ENCODE measurements at regions not wholly inside any gene's neighbourhood (a gene's known extent, or its start where the extent isn't known, plus 50 kb on each side); places are given as distances from the start of the nearest gene placed in this dataset.

DNA sequence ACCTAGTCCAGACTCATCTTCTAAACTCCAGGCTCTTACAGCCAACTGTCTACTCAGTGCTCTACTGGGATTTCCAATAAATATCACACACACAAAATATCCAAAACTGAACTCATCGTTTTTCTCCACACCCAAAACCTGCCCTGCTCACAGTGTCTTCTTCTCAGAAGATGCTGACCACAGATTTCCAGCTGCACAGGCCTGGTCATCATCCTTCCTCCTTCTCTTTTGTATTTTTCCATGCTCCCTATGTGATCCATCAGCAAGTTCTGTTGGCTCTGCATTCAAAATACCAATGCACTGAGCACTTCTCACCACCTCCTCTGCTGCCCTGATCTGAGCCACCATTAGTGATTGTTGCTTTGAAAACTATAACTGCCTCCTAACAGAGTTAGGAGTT, 159.5 kb upstream of the KAZN start:
- in situ Hi-C loops (cut with MboI; ENCODE audit: low pct_unique_long_range_greater_than_20kb, low sequenced_read_pairs, unreplicated experiment), result no loop called here
- DNase-seq (ENCODE audit: low spot score), result no peak
- no peak for TF ChIP-seq CTCF (IDR thresholded peaks at IDR 0.05; ENCODE audit: extremely low read depth, insufficient read depth, missing control alignments)

DNA sequence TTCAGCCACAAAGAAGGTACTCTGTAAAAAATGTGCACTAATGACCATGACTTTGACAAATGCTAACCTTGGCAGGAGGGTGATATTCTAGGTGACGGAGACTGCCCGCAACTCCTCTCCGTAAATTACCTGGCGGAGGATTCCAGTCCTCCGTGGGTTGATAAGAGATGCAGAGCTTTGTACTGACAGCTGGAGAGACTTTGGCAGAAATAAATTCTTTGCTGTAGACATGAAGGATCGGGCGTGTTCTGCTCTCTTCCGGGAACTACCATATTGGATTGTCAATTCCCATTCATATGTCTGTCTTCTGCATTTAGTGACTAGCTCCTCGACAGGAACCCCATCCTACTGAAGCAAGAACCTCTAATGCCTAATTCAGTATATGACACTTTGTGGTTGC, 158.3 kb upstream of the KAZN start:
- no peak for DNase-seq (ENCODE audit: low spot score)
- TF ChIP-seq CTCF (IDR thresholded peaks at IDR 0.05; ENCODE audit: extremely low read depth, insufficient read depth, missing control alignments), result no peak
- in situ Hi-C loops (cut with MboI; ENCODE audit: low pct_unique_long_range_greater_than_20kb, low sequenced_read_pairs, unreplicated experiment), result no loop called here

DNA sequence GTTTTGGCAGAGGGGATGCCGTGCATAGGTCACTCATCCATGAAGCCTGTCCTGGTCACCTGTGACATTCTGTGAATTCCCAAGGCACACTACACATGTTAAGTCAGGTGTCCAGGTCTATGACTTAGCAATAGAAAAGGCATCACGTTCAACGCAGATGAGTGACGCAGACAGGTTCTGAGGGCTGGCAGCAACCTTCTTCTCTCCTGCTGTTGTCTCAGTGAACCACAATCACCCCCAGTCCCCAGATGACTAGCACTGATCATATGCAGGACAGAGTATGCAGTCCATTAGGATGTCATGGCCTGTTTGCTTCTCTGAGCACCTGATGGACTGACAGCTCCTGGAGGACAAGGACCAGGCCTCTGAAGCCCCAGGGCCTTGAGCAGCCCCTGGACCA, 157.8 kb upstream of the KAZN start:
- TF ChIP-seq CTCF (IDR thresholded peaks at IDR 0.05; ENCODE audit: extremely low read depth, insufficient read depth, missing control alignments), result no peak
- no peak for DNase-seq (ENCODE audit: low spot score)
- in situ Hi-C loops (cut with MboI; ENCODE audit: low pct_unique_long_range_greater_than_20kb, low sequenced_read_pairs, unreplicated experiment), result no loop called here

- TF ChIP-seq CTCF (IDR thresholded peaks at IDR 0.05; ENCODE audit: extremely low read depth, insufficient read depth, missing control alignments), result no peak
- no peak for DNase-seq (ENCODE audit: low spot score)
- in situ Hi-C loops (cut with MboI; ENCODE audit: low pct_unique_long_range_greater_than_20kb, low sequenced_read_pairs, unreplicated experiment), result no loop called here
These were observed 157.2 kb upstream of the KAZN start for GRCh38 chr1:14441302-14441741.

DNA sequence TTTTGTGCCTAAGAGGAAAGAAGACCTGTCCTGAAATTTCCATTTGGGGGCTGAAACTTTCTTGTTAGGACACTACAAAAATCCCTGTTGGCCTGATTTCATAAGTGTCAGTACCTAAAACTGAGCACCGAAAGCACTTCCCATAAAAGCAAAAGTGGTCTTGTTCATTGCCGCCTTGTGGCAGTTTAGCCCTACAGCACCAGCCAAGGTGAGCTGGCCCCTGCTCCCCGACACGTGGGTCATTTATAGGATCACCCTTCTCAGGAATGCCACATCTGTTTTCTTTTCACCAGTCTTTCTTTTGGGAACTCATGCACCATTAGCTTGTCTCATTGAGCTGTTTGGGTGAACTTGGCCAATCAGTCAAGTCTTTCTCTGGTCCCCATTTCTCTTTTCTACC, 155.8 kb upstream of the KAZN start:
- in situ Hi-C loops (cut with MboI; ENCODE audit: low pct_unique_long_range_greater_than_20kb, low sequenced_read_pairs, unreplicated experiment), result no loop called here
- no peak for TF ChIP-seq CTCF (IDR thresholded peaks at IDR 0.05; ENCODE audit: extremely low read depth, insufficient read depth, missing control alignments)
- no peak for DNase-seq (ENCODE audit: low spot score)

GRCh38 chr1:14443164-14443787, 155.2 kb upstream of the KAZN start:
- no peak for TF ChIP-seq CTCF (IDR thresholded peaks at IDR 0.05; ENCODE audit: extremely low read depth, insufficient read depth, missing control alignments)
- in situ Hi-C loops (cut with MboI; ENCODE audit: low pct_unique_long_range_greater_than_20kb, low sequenced_read_pairs, unreplicated experiment), result no loop called here
- no peak for DNase-seq (ENCODE audit: low spot score)

DNA sequence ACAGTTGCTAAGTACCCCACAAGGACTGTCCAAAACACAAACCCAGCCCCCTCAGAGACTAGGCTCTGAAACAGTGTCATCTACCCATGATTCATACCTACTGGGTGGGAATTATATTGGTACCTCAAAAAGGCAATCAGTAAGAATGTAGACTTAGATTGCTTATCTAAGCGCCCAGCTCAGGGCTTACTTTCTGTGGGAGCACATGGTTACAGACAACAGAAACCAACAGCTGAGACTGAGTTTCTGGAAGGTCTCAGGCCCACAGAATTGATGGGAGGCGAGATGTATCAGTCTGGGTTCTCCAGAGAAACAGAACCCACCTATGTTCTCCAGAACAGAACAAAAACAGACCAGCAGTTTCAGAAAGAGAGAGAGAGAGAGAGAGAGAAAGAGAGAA, 147.3 kb upstream of the KAZN start:
- no peak for DNase-seq (ENCODE audit: low spot score)
- in situ Hi-C loops (cut with MboI; ENCODE audit: low pct_unique_long_range_greater_than_20kb, low sequenced_read_pairs, unreplicated experiment), result no loop called here
- TF ChIP-seq CTCF (IDR thresholded peaks at IDR 0.05; ENCODE audit: extremely low read depth, insufficient read depth, missing control alignments), result no peak

All from GM13977 (cell line).